ENCODE measurements at regions not wholly inside any gene's neighbourhood (a gene's known extent, or its start where the extent isn't known, plus 50 kb on each side); places are given as distances from the start of the nearest gene placed in this dataset.
"Not testable (repeated sequence)": the region's sequence is repeated elsewhere in the genome, so short reads cannot be mapped to it uniquely, and the experiment has no call there.

- DNase-seq, result no peak
Measured at GRCh38 chr2:150695451-150696135, 208.1 kb upstream of the RND3 start.

DNA sequence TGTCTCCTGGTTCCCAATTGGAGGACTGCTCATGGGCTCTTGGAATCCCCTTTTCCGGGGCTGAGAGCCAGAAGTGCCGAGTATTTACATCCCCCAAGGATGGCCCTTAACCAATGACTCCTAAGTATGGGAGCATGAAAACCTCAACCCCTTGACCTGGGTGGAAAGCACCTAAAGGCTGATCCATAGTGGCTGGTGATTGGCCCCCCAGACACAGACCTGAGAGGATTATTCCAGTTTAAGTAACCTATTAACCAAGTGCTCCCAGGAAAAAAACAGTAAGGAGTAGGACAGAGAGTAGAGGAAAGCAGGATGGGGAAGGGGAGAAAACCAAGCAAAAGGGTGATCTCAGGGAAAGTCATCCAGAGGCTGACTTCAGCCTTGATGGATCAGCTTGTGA lies 206.1 kb upstream of the RND3 start:
- DNase-seq, result no peak

DNA sequence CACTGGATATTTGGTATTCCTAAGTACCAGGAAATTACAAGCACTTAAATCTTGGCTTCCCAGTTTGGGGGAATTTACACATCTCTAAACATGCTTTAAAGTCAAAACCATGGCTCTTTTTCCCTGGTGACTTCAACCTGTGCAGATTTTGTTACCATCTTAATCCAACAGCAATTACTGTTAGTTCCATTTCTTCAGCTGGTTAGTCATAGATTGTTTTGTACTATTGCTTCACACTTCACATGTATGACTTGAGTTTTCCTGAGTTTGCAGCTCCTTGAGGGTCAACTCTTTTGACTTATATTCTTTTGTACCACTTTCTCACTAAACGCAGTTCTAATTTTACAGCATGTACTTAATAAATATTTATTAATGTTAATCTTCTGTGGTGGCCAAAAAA lies 203.4 kb upstream of the RND3 start:
- DNase-seq, result no peak

DNA sequence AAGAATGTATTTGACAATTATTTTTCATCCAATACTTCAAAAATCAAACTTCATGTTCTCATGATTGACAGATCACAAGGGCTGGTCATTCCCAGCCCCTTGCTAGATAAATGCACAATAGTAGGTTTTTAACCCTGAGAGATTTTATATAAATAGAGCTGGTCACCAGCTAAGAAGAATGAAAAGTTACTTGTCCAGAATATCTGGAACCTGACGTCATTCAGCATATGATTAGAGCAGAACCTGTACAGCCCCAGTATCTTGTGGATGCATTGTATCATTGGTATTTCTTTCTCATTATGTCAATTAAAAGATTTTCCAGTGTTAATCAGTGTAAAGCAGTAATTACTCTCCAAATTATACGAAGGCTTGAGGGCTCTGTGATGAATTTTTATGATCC lies 202.8 kb upstream of the RND3 start:
- no peak for DNase-seq

GRCh38 chr2:150689590-150689989 lies 202.1 kb upstream of the RND3 start:
- DNase-seq, result no peak

GRCh38 chr2:150688016-150688415 lies 200.5 kb upstream of the RND3 start:
- DNase-seq, result no peak

DNA sequence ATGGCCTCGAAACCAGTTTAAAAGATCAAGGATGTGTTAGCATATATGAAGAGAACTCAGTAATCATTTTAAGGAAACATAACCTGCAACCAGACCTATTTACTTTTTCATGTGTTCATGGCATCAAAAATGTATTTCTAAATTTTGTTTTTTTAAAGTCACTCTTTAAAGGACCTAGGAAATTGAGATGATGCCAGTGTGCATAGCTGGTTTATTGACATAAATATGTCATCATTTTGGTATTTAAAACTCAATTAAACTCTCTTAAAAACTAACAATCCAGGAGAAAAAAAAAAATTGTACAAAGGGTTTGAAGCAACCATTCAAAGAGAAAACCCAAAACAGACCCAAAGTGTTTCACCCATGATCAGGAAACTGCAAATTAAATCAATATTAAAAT lies 198.9 kb upstream of the RND3 start:
- DNase-seq, result no peak

GRCh38 chr2:150681120-150681804 lies 193.8 kb upstream of the RND3 start:
- DNase-seq, result no peak

DNA sequence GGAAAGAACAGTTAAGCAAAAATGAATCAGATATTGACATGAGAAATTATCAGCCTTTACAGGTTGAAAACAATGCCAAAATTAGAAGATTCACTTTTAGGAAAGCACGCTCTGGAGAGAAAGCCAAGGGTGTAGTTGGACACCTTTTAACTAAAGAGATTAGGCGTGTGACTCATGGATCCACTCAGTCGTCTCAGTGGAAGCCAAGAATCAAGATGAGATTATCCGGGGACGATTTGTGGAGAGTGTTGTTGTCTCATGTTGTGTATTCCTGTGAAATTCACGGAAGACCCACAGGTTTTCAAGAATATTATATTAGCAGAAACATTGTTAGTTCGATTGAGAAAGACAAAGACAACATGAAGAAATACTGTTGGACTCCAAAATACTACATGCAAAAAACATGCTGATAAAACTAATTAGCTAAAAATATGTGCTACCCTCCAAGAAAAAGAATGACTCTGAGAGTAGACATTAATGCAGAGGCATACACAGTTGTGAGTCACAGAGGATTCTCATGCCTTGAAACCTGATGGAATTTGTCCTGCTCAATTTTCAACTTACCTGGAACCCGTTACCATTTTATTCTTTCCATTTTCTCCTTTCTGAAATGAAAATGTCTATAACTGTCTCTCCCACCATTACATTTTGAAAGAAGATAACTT lies 192.1 kb upstream of the RND3 start:
- DNase-seq, result no peak

- DNase-seq, result no peak
Measured at GRCh38 chr2:150677551-150677950, 190.1 kb upstream of the RND3 start.

DNA sequence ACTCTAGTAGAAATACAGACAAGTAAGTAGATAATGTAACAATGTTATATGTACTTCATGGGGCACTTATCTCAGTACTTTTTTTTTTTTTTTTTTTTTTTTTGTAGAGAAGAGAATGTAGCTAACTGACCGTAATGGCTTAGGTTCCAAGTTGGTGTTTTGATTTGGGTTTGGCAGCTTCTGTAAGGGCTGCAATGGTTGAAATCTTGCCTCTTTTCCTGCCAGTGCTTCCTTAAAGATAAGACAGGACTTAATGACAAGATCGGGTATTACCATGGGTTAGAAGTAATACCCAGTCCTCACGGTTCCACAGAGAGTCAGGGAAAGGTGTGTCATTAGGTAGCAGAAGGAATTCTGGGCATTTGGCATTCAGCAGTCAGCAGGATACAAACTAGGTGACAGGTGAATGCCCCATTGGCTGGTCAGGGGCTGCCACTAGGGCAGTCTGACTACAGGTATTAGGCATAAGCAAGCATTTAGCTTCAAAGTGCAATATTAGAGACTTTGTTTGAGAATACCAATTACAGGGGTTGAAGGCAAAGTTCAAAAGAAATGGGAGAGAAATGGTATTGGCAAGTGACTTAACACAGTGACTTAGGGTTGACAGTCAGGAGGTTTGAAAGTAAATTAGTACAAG lies 189.4 kb upstream of the RND3 start:
- DNase-seq, result no peak

GRCh38 chr2:150675807-150676206 lies 188.3 kb upstream of the RND3 start:
- DNase-seq, result no peak

- no peak for DNase-seq
Measured at GRCh38 chr2:150674283-150674682, 186.8 kb upstream of the RND3 start.

GRCh38 chr2:150672311-150672710 lies 184.8 kb upstream of the RND3 start:
- no peak for DNase-seq

- no peak for DNase-seq
Measured at GRCh38 chr2:150669492-150669891, 182.0 kb upstream of the RND3 start.

GRCh38 chr2:150667039-150667438 lies 179.6 kb upstream of the RND3 start:
- not testable (repeated sequence) for DNase-seq

- no peak for DNase-seq
Measured at GRCh38 chr2:150663143-150663542, 175.7 kb upstream of the RND3 start.

GRCh38 chr2:150656002-150656401 lies 168.5 kb upstream of the RND3 start:
- no peak for DNase-seq

DNA sequence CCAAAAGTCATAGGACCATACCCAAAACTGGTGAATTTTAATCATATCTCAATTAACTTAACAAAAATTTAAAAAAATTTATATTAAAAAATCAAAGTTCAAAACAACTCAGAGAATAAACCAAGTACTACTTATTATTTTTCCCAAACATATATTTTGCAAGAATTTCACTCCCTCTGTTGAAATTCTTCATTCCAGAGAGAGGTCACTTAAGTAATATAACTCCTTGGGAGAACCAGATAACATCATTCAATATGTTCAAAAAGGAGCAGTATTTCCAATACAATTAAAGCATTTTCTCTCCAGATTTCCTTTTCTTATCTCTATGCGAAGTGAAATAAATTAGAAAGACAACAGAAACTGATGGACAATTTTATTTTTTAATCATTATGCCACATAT lies 165.9 kb upstream of the RND3 start:
- DNase-seq, result no peak

- no peak for DNase-seq
Measured at GRCh38 chr2:150647943-150648342, 160.5 kb upstream of the RND3 start.

DNA sequence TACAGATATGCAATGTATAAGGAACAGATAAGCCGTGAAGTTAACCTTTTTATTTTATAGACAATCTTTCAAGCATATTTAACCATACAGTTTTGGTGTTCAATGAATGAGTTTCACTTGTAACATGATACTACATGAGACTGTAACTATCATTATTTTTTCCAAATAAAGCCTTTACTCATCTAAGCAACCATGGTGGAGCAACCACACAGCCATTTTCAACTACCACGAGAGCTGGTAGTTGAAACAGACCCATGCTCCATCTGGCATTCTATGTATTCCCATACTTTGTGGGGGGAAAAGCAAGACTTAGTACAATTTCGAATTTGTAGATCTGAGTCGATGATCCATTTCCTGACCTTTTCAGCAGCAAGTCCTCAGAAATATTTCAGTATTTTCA lies 159.3 kb upstream of the RND3 start:
- DNase-seq, result no peak

DNA sequence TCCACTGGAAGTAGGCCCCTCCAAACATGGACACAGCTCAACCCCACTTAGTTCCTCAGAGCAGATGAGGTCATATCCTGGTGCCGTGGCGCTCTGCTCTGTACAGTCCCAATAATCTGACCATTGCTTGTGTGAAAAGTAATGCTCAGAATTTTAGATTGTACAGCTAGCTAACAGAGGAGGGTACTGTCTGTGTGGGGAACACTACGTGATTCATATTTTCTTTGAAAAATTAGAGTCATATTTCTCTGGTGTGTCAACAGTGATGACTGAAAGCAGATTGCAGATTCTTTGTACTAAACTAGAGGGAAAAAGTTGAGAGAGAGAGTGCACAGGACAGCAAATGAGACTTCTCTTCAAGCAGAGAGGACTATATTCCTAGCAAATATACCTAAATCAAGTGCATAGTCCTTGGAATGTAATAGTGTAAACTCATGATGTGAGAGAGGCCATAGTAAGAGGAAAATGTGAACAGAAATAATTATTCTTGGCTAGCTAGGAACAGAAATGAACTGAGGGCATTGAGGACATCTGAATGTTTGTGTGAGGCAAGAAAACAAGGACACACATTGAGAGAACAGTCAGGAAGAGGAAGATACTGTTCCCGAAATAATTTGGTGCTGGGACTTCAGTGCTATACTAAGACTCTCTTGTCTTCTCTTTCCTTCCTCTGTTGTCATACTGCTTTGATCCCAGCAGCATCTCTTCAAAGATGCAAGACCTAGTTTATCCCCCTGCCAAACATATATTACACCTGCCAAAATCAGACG lies 157.0 kb upstream of the RND3 start:
- no peak for DNase-seq

- DNase-seq, result no peak
Measured at GRCh38 chr2:150643114-150643725, 155.8 kb upstream of the RND3 start.
